ENCODE measurements at regions not wholly inside any gene's neighbourhood (a gene's known extent, or its start where the extent isn't known, plus 50 kb on each side); places are given as distances from the start of the nearest gene placed in this dataset.

DNA sequence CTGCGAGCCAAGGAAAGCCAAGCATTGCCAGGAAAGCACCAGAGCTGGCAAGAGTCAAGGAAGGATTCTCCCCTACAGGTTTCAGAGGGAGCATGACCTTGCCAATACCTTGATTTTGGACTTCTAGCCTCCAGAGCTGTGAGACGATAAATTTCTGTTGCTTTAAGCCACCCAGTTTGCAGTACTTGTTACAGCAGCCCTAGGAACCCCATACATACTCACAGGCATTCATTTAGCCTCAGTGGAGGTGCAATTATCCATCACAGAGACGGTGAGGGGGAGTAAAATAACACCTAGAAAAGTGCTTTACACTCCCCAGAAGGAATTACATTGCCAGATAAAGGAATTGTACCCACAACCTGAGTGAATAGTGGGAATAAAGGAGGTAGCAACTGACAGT is 167.4 kb upstream of the NFIA start:
- TF ChIP-seq, protein P1, sequence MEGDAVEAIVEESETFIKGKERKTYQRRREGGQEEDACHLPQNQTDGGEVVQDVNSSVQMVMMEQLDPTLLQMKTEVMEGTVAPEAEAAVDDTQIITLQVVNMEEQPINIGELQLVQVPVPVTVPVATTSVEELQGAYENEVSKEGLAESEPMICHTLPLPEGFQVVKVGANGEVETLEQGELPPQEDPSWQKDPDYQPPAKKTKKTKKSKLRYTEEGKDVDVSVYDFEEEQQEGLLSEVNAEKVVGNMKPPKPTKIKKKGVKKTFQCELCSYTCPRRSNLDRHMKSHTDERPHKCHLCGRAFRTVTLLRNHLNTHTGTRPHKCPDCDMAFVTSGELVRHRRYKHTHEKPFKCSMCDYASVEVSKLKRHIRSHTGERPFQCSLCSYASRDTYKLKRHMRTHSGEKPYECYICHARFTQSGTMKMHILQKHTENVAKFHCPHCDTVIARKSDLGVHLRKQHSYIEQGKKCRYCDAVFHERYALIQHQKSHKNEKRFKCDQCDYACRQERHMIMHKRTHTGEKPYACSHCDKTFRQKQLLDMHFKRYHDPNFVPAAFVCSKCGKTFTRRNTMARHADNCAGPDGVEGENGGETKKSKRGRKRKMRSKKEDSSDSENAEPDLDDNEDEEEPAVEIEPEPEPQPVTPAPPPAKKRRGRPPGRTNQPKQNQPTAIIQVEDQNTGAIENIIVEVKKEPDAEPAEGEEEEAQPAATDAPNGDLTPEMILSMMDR (IDR thresholded peaks at IDR 0.05), result no peak
- no peak for TF ChIP-seq POLR2A (IDR thresholded peaks at IDR 0.05)

Measured in thyroid gland (tissue), 4 donors.